GM23338 (cell line): ENCODE measurements at regions not wholly inside any gene's neighbourhood (a gene's known extent, or its start where the extent isn't known, plus 50 kb on each side); places are given as distances from the start of the nearest gene placed in this dataset.

Experiments
- ATAC-seq: fragments of 200-7000 bp; cut with Tn5 transposase; 3 replicates; pipeline ENCODE4 v1.9.1; 2020
- DNase-seq: peaks from one replicate; pipeline ENCODE4 v3.0.0-alpha.2; 2015; ENCODE audit warnings: low spot score
- H2AFZ ChIP-seq: fragments of 200-600 bp; sonication (generic); 2 replicates; pipeline ENCODE4 v1.8.0; 2016; ENCODE audit warnings: antibody characterized with exemption, mild to moderate bottlenecking, moderate library complexity
- H3F3A ChIP-seq: fragments of 200-600 bp; sonication (generic); replicated peaks from 2 replicates; pipeline ENCODE4 v1.8.0; 2017; ENCODE audit warnings: antibody characterized with exemption, mixed run types, low read depth
- H3K27ac ChIP-seq: fragments of 200-600 bp; sonication (generic); 2 replicates; pipeline ENCODE4 v1.6.1; 2016; ENCODE audit warnings: low read depth
- H3K27me3 ChIP-seq: fragments of 200-600 bp; sonication (generic); 2 replicates; pipeline ENCODE4 v1.8.0; 2016; ENCODE audit warnings: mild to moderate bottlenecking, mixed run types, moderate library complexity; ENCODE audit not compliant: insufficient read depth
- H3K36me3 ChIP-seq: fragments of 200-600 bp; sonication (generic); 2 replicates; pipeline ENCODE4 v1.8.0; 2016; ENCODE audit warnings: mild to moderate bottlenecking; ENCODE audit not compliant: insufficient read depth
- H3K4me1 ChIP-seq: fragments of 200-600 bp; sonication (generic); 2 replicates; pipeline ENCODE4 v1.8.0; 2016; ENCODE audit warnings: mild to moderate bottlenecking, moderate library complexity; ENCODE audit not compliant: insufficient read depth
- H3K4me2 ChIP-seq: fragments of 200-600 bp; sonication (generic); 2 replicates; pipeline ENCODE4 v1.7.1; 2017; ENCODE audit warnings: mixed run types
- H3K4me3 ChIP-seq: fragments of 200-600 bp; sonication (generic); 2 replicates; pipeline ENCODE4 v1.6.1; 2016; ENCODE audit warnings: mixed run types
- H3K79me2 ChIP-seq: fragments of 200-600 bp; sonication (generic); replicated peaks from 2 replicates; pipeline ENCODE4 v1.8.0; 2017; ENCODE audit warnings: mild to moderate bottlenecking; ENCODE audit not compliant: insufficient read depth
- H3K9me2 ChIP-seq: fragments of 200-600 bp; sonication (generic); 2 replicates; pipeline ENCODE4 v1.8.0; 2017; ENCODE audit not compliant: insufficient read depth
- H4K20me1 ChIP-seq: fragments of 200-600 bp; sonication (generic); replicated peaks from 2 replicates; pipeline ENCODE4 v1.8.0; 2017; ENCODE audit warnings: mild to moderate bottlenecking; ENCODE audit not compliant: insufficient read depth
- H3K27ac Mint-ChIP-seq: 2 replicates; pipeline ENCODE4 v1.8.0; 2020; ENCODE audit warnings: inconsistent platforms, mild to moderate bottlenecking, moderate library complexity, mixed read lengths
- H3K27me3 Mint-ChIP-seq: 3 replicates; pipeline ENCODE4 v1.8.0; 2022; ENCODE audit warnings: low read depth, mild to moderate bottlenecking, moderate library complexity, mixed read lengths, inconsistent platforms; ENCODE audit not compliant: insufficient read depth, poor library complexity
- H3K36me3 Mint-ChIP-seq: 3 replicates; pipeline ENCODE4 v1.8.0; 2021; ENCODE audit warnings: low read depth, mild to moderate bottlenecking, inconsistent platforms, moderate library complexity, mixed read lengths
- H3K4me1 Mint-ChIP-seq: 3 replicates; pipeline ENCODE4 v1.8.0; 2020; ENCODE audit warnings: mild to moderate bottlenecking, inconsistent platforms, mixed read lengths
- H3K4me3 Mint-ChIP-seq: 3 replicates; pipeline ENCODE4 v1.8.0; 2021; ENCODE audit warnings: moderate library complexity, mild to moderate bottlenecking, inconsistent platforms, mixed read lengths
- H3K9me3 Mint-ChIP-seq: 3 replicates; pipeline ENCODE4 v1.8.0; 2020; ENCODE audit warnings: moderate library complexity, mild to moderate bottlenecking, inconsistent platforms, mixed read lengths
- CREB1 ChIP-seq: fragments of 250-450 bp; sonication (Bioruptor Pico); IDR thresholded peaks from 2 replicates; pipeline ENCODE4 v1.5.0; 2020; ENCODE audit warnings: low read depth, mild to moderate bottlenecking, moderate library complexity
- EZH2phosphoT487 ChIP-seq: fragments of 200-600 bp; sonication (generic); IDR thresholded peaks from one replicate; pipeline ENCODE4 v1.8.1; 2018; ENCODE audit warnings: antibody characterized with exemption; ENCODE audit not compliant: unreplicated experiment
- JUNB ChIP-seq: IDR thresholded peaks from one replicate; pipeline ENCODE4 v1.6.1; 2016; ENCODE audit warnings: antibody characterized with exemption; ENCODE audit not compliant: unreplicated experiment
- NANOG ChIP-seq: IDR thresholded peaks from 2 replicates; pipeline ENCODE4 v1.6.1; 2016; ENCODE audit warnings: antibody characterized with exemption, borderline replicate concordance
- STAT1 ChIP-seq: IDR thresholded peaks from one replicate; pipeline ENCODE4 v1.6.1; 2016; ENCODE audit warnings: antibody characterized with exemption; ENCODE audit not compliant: unreplicated experiment
- ZNF114 ChIP-seq: fragments of 250-450 bp; sonication (Bioruptor Pico); IDR thresholded peaks from 2 replicates; pipeline ENCODE4 v1.5.0; 2020; ENCODE audit warnings: mild to moderate bottlenecking, moderate library complexity
- ZNF331 ChIP-seq: fragments of 250-450 bp; sonication (Bioruptor Pico); IDR thresholded peaks from 2 replicates; pipeline ENCODE4 v1.5.0; 2020; ENCODE audit warnings: low read depth, mild to moderate bottlenecking, moderate library complexity
- TF ChIP-seq, protein P1 (sequence below): fragments of 250-450 bp; sonication (Bioruptor Pico); IDR thresholded peaks from 2 replicates; pipeline ENCODE4 v1.5.0; 2020; ENCODE audit warnings: mild to moderate bottlenecking, moderate library complexity
- TF ChIP-seq, protein P2 (sequence below), 2 experiments: fragments of 200-600 bp in 1 of 2; sonication (generic) in 1 of 2; conservative IDR thresholded peaks; 2 replicates each; pipeline versions ENCODE4 v1.5.1 to v1.6.1; 2016 to 2017; ENCODE audit warnings: antibody characterized with exemption in 2 of 2, low read depth in 2 of 2, mild to moderate bottlenecking in 2 of 2, moderate library complexity in 1 of 2
- TF ChIP-seq, protein P3 (sequence below): IDR thresholded peaks from 2 replicates; pipeline ENCODE4 v1.6.1; 2016; ENCODE audit warnings: antibody characterized with exemption
- TF ChIP-seq, protein P4 (sequence below): IDR thresholded peaks from one replicate; pipeline ENCODE4 v1.6.1; 2018; ENCODE audit warnings: antibody characterized with exemption; ENCODE audit not compliant: unreplicated experiment

DNA sequence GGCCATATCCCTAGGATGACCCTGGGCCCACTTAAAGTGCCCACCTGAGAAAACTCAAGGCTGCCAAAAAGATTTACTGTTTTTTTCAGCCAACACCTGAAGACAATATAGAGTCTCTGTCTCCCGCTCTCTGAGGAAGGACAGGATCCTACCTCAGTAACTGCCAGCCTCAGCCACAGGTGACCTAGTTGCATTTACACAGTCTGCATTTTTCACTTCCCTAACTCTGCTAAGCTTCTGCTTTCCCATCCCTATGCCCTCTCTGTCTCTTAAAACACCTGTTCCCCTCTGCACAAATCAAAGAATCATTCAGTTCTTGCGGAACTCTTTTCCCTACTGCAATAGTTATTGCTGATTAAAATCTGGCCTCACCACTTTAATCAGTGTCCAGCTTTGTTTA is 609.5 kb downstream of the UQCRFS1 start (continued):
- TF ChIP-seq, protein P1, sequence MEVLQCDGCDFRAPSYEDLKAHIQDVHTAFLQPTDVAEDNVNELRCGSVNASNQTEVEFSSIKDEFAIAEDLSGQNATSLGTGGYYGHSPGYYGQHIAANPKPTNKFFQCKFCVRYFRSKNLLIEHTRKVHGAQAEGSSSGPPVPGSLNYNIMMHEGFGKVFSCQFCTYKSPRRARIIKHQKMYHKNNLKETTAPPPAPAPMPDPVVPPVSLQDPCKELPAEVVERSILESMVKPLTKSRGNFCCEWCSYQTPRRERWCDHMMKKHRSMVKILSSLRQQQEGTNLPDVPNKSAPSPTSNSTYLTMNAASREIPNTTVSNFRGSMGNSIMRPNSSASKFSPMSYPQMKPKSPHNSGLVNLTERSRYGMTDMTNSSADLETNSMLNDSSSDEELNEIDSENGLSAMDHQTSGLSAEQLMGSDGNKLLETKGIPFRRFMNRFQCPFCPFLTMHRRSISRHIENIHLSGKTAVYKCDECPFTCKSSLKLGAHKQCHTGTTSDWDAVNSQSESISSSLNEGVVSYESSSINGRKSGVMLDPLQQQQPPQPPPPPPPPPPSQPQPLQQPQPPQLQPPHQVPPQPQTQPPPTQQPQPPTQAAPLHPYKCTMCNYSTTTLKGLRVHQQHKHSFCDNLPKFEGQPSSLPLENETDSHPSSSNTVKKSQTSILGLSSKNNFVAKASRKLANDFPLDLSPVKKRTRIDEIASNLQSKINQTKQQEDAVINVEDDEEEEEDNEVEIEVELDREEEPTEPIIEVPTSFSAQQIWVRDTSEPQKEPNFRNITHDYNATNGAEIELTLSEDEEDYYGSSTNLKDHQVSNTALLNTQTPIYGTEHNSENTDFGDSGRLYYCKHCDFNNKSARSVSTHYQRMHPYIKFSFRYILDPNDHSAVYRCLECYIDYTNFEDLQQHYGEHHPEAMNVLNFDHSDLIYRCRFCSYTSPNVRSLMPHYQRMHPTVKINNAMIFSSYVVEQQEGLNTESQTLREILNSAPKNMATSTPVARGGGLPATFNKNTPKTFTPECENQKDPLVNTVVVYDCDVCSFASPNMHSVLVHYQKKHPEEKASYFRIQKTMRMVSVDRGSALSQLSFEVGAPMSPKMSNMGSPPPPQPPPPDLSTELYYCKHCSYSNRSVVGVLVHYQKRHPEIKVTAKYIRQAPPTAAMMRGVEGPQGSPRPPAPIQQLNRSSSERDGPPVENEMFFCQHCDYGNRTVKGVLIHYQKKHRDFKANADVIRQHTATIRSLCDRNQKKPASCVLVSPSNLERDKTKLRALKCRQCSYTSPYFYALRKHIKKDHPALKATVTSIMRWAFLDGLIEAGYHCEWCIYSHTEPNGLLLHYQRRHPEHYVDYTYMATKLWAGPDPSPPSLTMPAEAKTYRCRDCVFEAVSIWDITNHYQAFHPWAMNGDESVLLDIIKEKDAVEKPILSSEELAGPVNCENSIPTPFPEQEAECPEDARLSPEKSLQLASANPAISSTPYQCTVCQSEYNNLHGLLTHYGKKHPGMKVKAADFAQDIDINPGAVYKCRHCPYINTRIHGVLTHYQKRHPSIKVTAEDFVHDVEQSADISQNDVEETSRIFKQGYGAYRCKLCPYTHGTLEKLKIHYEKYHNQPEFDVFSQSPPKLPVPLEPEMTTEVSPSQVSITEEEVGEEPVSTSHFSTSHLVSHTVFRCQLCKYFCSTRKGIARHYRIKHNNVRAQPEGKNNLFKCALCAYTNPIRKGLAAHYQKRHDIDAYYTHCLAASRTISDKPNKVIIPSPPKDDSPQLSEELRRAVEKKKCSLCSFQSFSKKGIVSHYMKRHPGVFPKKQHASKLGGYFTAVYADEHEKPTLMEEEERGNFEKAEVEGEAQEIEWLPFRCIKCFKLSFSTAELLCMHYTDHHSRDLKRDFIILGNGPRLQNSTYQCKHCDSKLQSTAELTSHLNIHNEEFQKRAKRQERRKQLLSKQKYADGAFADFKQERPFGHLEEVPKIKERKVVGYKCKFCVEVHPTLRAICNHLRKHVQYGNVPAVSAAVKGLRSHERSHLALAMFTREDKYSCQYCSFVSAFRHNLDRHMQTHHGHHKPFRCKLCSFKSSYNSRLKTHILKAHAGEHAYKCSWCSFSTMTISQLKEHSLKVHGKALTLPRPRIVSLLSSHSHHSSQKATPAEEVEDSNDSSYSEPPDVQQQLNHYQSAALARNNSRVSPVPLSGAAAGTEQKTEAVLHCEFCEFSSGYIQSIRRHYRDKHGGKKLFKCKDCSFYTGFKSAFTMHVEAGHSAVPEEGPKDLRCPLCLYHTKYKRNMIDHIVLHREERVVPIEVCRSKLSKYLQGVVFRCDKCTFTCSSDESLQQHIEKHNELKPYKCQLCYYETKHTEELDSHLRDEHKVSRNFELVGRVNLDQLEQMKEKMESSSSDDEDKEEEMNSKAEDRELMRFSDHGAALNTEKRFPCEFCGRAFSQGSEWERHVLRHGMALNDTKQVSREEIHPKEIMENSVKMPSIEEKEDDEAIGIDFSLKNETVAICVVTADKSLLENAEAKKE (CRISPR knock-in tag) = no peak
- TF ChIP-seq NANOG (no peak), ZNF331 (CRISPR knock-in tag) (no peak), EZH2phosphoT487 (no peak)

DNA sequence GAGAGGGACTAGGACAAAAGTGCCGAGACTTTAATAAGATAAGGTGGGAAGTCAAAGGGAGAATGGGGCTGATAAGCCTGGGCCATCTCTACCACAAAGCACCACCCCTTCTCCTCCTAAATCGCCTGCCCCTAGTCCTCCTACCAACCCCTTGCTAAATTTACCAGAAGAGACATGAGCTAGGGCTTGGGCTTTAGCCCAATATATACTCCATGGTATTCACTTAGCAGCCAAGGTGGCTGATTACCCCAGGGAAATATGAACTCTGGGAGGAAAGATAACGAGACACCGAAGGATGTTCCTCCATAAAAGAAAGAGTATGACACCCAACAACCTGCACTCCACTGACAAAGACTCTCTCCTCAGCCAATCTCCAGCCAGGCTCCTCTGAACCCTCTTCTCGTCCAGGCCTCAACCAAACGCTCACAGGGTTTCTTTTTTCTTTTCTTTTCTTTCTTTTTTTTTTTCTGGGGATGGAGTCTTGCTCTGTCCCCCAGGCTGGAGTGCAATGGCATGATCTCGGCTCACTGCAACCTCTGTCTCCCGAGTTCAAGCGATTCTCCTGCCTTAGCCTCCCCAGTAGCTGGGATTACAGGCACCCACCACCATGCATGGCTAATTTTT is 610.2 kb downstream of the UQCRFS1 start:
- Histone ChIP-seq H3K9me2 (no peaks in the 10 kb centered on the region; the same call in 1 of the 2 replicates), H3K4me2 (no peak overlapping the region), H2AFZ (no peak overlapping the region), H3K36me3 (peaks cover 7% of the 10 kb centered on the region; the same call in 1 of the 2 replicates), H3K27me3 (no peaks in the 10 kb centered on the region), H3K4me1 (no peaks in the 10 kb centered on the region), H3K27ac (no peak overlapping the region), H3K79me2 (no peaks in the 10 kb centered on the region), H3K4me3 (no peak overlapping the region), H3F3A (no peaks in the 10 kb centered on the region), H4K20me1 (no peaks in the 10 kb centered on the region)
- Mint-ChIP-seq H3K27me3 (peaks cover 2% of the 10 kb centered on the region), H3K4me1 (peaks cover 9% of the 10 kb centered on the region), H3K36me3 (peaks cover 29% of the 10 kb centered on the region), H3K4me3 (no peak overlapping the region), H3K9me3 (peaks cover 26% of the 10 kb centered on the region), H3K27ac (no peak overlapping the region)
- ATAC-seq = no peak
- no peak for DNase-seq
- no peak for TF ChIP-seq CREB1 (CRISPR knock-in tag)
- TF ChIP-seq, protein P2, sequence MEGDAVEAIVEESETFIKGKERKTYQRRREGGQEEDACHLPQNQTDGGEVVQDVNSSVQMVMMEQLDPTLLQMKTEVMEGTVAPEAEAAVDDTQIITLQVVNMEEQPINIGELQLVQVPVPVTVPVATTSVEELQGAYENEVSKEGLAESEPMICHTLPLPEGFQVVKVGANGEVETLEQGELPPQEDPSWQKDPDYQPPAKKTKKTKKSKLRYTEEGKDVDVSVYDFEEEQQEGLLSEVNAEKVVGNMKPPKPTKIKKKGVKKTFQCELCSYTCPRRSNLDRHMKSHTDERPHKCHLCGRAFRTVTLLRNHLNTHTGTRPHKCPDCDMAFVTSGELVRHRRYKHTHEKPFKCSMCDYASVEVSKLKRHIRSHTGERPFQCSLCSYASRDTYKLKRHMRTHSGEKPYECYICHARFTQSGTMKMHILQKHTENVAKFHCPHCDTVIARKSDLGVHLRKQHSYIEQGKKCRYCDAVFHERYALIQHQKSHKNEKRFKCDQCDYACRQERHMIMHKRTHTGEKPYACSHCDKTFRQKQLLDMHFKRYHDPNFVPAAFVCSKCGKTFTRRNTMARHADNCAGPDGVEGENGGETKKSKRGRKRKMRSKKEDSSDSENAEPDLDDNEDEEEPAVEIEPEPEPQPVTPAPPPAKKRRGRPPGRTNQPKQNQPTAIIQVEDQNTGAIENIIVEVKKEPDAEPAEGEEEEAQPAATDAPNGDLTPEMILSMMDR (conservative IDR thresholded peaks at IDR 0.05; ENCODE audit: low read depth in 2 of 2) = no peak
- no peak for TF ChIP-seq STAT1
- no peak for TF ChIP-seq ZNF331 (CRISPR knock-in tag)
- no peak for TF ChIP-seq EZH2phosphoT487
- TF ChIP-seq, protein P3, sequence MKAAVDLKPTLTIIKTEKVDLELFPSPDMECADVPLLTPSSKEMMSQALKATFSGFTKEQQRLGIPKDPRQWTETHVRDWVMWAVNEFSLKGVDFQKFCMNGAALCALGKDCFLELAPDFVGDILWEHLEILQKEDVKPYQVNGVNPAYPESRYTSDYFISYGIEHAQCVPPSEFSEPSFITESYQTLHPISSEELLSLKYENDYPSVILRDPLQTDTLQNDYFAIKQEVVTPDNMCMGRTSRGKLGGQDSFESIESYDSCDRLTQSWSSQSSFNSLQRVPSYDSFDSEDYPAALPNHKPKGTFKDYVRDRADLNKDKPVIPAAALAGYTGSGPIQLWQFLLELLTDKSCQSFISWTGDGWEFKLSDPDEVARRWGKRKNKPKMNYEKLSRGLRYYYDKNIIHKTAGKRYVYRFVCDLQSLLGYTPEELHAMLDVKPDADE = no peak
- TF ChIP-seq, protein P4, sequence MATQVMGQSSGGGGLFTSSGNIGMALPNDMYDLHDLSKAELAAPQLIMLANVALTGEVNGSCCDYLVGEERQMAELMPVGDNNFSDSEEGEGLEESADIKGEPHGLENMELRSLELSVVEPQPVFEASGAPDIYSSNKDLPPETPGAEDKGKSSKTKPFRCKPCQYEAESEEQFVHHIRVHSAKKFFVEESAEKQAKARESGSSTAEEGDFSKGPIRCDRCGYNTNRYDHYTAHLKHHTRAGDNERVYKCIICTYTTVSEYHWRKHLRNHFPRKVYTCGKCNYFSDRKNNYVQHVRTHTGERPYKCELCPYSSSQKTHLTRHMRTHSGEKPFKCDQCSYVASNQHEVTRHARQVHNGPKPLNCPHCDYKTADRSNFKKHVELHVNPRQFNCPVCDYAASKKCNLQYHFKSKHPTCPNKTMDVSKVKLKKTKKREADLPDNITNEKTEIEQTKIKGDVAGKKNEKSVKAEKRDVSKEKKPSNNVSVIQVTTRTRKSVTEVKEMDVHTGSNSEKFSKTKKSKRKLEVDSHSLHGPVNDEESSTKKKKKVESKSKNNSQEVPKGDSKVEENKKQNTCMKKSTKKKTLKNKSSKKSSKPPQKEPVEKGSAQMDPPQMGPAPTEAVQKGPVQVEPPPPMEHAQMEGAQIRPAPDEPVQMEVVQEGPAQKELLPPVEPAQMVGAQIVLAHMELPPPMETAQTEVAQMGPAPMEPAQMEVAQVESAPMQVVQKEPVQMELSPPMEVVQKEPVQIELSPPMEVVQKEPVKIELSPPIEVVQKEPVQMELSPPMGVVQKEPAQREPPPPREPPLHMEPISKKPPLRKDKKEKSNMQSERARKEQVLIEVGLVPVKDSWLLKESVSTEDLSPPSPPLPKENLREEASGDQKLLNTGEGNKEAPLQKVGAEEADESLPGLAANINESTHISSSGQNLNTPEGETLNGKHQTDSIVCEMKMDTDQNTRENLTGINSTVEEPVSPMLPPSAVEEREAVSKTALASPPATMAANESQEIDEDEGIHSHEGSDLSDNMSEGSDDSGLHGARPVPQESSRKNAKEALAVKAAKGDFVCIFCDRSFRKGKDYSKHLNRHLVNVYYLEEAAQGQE = no peak
- TF ChIP-seq JUNB = no peak
- TF ChIP-seq ZNF114 (CRISPR knock-in tag) = no peak
